ENCODE measurements at regions not wholly inside any gene's neighbourhood (a gene's known extent, or its start where the extent isn't known, plus 50 kb on each side); places are given as distances from the start of the nearest gene placed in this dataset.

DNA sequence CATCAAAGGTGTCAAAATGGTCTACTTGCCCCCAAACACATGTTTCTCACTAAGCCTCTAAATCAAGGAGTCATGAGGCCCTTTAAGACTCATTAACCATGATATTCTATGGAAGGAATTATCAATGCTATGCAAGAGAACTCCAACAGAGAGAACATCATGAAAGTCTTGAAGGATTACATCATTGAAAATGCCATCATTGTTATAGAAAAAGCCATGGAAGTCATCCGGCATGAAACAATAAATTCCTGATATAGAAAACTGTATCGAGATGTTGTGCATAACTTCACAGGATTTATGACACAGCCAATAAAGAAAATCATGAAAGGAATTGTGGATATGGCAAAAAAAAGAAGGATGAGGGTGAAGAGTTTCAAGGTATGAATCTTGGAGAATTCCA lies 1363.6 kb upstream of the CDH2 start:
- TF ChIP-seq, protein P1, sequence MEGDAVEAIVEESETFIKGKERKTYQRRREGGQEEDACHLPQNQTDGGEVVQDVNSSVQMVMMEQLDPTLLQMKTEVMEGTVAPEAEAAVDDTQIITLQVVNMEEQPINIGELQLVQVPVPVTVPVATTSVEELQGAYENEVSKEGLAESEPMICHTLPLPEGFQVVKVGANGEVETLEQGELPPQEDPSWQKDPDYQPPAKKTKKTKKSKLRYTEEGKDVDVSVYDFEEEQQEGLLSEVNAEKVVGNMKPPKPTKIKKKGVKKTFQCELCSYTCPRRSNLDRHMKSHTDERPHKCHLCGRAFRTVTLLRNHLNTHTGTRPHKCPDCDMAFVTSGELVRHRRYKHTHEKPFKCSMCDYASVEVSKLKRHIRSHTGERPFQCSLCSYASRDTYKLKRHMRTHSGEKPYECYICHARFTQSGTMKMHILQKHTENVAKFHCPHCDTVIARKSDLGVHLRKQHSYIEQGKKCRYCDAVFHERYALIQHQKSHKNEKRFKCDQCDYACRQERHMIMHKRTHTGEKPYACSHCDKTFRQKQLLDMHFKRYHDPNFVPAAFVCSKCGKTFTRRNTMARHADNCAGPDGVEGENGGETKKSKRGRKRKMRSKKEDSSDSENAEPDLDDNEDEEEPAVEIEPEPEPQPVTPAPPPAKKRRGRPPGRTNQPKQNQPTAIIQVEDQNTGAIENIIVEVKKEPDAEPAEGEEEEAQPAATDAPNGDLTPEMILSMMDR (conservative IDR thresholded peaks at IDR 0.05; ENCODE audit: low read depth, low read length) = no peak
- no peak for TF ChIP-seq EZH2 (IDR thresholded peaks at IDR 0.05; ENCODE audit: borderline replicate concordance, low read depth, low read length, poor library complexity, severe bottlenecking)
- Histone ChIP-seq H3K4me3 (ENCODE audit: low read depth, low read length, poor library complexity, severe bottlenecking) (no peak overlapping the region), H3K36me3 (ENCODE audit: insufficient read depth, low read length, poor library complexity, severe bottlenecking) (no peaks in the 10 kb centered on the region), H3K27ac (ENCODE audit: low read depth, low read length, poor library complexity, severe bottlenecking) (no peak overlapping the region), H3K27me3 (replicated peaks; ENCODE audit: insufficient read depth, low read depth, low read length, poor library complexity) (peaks cover 6% of the 10 kb centered on the region), H3K9me3 (ENCODE audit: low read depth, low read length, poor library complexity, severe bottlenecking) (no peaks in the 10 kb centered on the region), H3K4me1 (ENCODE audit: insufficient read depth, low read length, poor library complexity, severe bottlenecking) (no peaks in the 10 kb centered on the region)
- no peak for DNase-seq (ENCODE audit: low spot score)
- POLR2A ChIA-PET (ENCODE audit: low non-redundant PET) = no interaction called here
- intact Hi-C loops (cut with micrococcal nuclease; ENCODE audit: unreplicated experiment) = no loop called here
- CTCF ChIA-PET = no interaction called here
- no TSS peak for BruUV-seq (replicated peaks)

DNA sequence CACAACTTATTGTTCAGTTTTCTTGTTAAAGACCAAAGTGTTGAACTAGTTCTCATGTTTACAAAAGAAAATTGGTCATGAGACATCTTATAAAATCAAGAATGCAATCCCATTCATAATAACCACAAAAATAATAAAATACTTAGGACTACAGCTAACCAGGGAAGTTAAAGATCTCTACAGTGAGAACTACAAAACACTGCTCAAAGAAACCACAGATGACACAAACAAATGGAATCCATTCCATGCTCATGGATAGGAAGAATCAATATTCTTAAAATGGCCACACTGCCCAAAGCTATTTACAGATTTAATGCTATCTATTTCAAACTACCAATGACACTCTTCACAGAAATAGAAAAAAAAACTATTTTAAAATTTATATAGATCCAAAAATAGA lies 1354.8 kb upstream of the CDH2 start:
- intact Hi-C loops (cut with micrococcal nuclease; ENCODE audit: unreplicated experiment) = no loop called here
- BruUV-seq (replicated peaks) = no TSS peak

DNA sequence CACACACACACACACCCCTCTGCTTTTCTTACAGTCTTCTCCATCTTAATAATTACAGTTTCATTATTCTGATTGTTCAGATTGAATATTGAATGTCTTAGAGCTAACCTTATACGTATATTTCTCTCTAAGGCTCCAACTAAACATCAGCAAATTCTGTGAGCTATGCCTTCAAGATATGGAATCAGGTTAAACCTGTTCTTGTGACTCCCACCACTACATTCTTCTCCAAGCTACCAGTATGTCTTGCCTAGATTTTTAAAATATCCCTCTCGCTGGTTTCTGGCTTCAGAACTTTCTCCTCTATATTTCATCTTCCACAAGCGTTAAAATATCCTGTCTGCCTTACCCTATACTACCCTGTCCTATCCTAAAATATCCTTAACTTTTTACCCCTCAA lies 1346.4 kb upstream of the CDH2 start:
- Histone ChIP-seq H3K4me1 (ENCODE audit: insufficient read depth, low read length, poor library complexity, severe bottlenecking) (no peaks in the 10 kb centered on the region), H3K4me3 (ENCODE audit: low read depth, low read length, poor library complexity, severe bottlenecking) (no peak overlapping the region), H3K27me3 (replicated peaks; ENCODE audit: insufficient read depth, low read depth, low read length, poor library complexity) (no peaks in the 10 kb centered on the region), H3K36me3 (ENCODE audit: insufficient read depth, low read length, poor library complexity, severe bottlenecking) (no peaks in the 10 kb centered on the region), H3K27ac (ENCODE audit: low read depth, low read length, poor library complexity, severe bottlenecking) (no peak overlapping the region), H3K9me3 (ENCODE audit: low read depth, low read length, poor library complexity, severe bottlenecking) (no peaks in the 10 kb centered on the region)
- BruUV-seq (replicated peaks) = no TSS peak
- intact Hi-C loops (cut with micrococcal nuclease; ENCODE audit: unreplicated experiment) = no loop called here
- no peak for TF ChIP-seq EZH2 (IDR thresholded peaks at IDR 0.05; ENCODE audit: borderline replicate concordance, low read depth, low read length, poor library complexity, severe bottlenecking)
- TF ChIP-seq, protein P1 (conservative IDR thresholded peaks at IDR 0.05; ENCODE audit: low read depth, low read length) = no peak
- ChIA-PET POLR2A (ENCODE audit: low non-redundant PET) (no interaction called here), CTCF (no interaction called here)
- DNase-seq (ENCODE audit: low spot score) = no peak

More for the DNA sequence above, 1354.8 kb upstream of the CDH2 start:
- CTCF ChIA-PET = no interaction called here
- Histone ChIP-seq H3K4me1 (ENCODE audit: insufficient read depth, low read length, poor library complexity, severe bottlenecking) (no peaks in the 10 kb centered on the region), H3K4me3 (ENCODE audit: low read depth, low read length, poor library complexity, severe bottlenecking) (no peak overlapping the region), H3K36me3 (ENCODE audit: insufficient read depth, low read length, poor library complexity, severe bottlenecking) (no peaks in the 10 kb centered on the region), H3K27ac (ENCODE audit: low read depth, low read length, poor library complexity, severe bottlenecking) (no peak overlapping the region), H3K9me3 (ENCODE audit: low read depth, low read length, poor library complexity, severe bottlenecking) (peaks cover 5% of the 10 kb centered on the region), H3K27me3 (replicated peaks; ENCODE audit: insufficient read depth, low read depth, low read length, poor library complexity) (no peaks in the 10 kb centered on the region)
- POLR2A ChIA-PET (ENCODE audit: low non-redundant PET) = no interaction called here
- no peak for DNase-seq (ENCODE audit: low spot score)
- TF ChIP-seq EZH2 (IDR thresholded peaks at IDR 0.05; ENCODE audit: borderline replicate concordance, low read depth, low read length, poor library complexity, severe bottlenecking) = no peak
- TF ChIP-seq, protein P1 (conservative IDR thresholded peaks at IDR 0.05; ENCODE audit: low read depth, low read length) = no peak

Measured in A673 (cell line).